PC-3 (cell line): ENCODE measurements at regions not wholly inside any gene's neighbourhood (a gene's known extent, or its start where the extent isn't known, plus 50 kb on each side); places are given as distances from the start of the nearest gene placed in this dataset.

Experiments used
- ATAC-seq: fragments of 200-7000 bp; cut with Tn5 transposase; 2 replicates; pipeline ENCODE4 v1.9.1; 2020; ENCODE audit warnings: mild to moderate bottlenecking, moderate library complexity
- BruUV-seq: library from RNA; stranded (reverse); fragments of 400-500 nt; replicated peaks from 2 replicates; lab custom pipeline; 2021; lab: Mats Ljungman, UMichigan
- CTCF ChIA-PET: fragments of 300-600 bp; sonication (Branson Sonifier 250); formaldehyde crosslinking; loops from one replicate; lab custom pipeline; 2022; ENCODE audit warnings: antibody characterized with exemption; lab: Charles Lee
- POLR2A ChIA-PET: fragments of 300-600 bp; sonication (Branson Sonifier 250); formaldehyde crosslinking; loops from one replicate; lab custom pipeline; 2022; ENCODE audit warnings: antibody characterized with exemption; ENCODE audit not compliant: unreplicated experiment; lab: Charles Lee
- DNase-seq: peaks from one replicate; pipeline ENCODE4 v3.0.0-alpha.2; 2015
- H2AFZ ChIP-seq: fragments of 300-600 bp; sonication (generic); 2 replicates; pipeline ENCODE4 v1.6.0; 2016; ENCODE audit warnings: antibody characterized with exemption, low read length
- H3F3A ChIP-seq: fragments of 300-600 bp; sonication (generic); one replicate; pipeline ENCODE4 v1.6.0; 2017; ENCODE audit warnings: antibody characterized with exemption, low read length, control low read depth, mild to moderate bottlenecking; ENCODE audit not compliant: unreplicated experiment
- H3K27ac ChIP-seq: fragments of 300-600 bp; sonication (generic); 2 replicates; pipeline ENCODE4 v1.5.1; 2016; ENCODE audit warnings: mild to moderate bottlenecking, low read length
- H3K27me3 ChIP-seq: fragments of 300-600 bp; sonication (generic); 2 replicates; pipeline ENCODE4 v1.6.1; 2016; ENCODE audit warnings: low read length, mixed read lengths
- H3K36me3 ChIP-seq: fragments of 300-600 bp; sonication (generic); 2 replicates; pipeline ENCODE4 v1.6.1; 2016; ENCODE audit warnings: low read depth, mixed run types, low read length, mixed read lengths
- H3K4me1 ChIP-seq: fragments of 300-600 bp; sonication (generic); 2 replicates; pipeline ENCODE4 v1.5.1; 2016; ENCODE audit warnings: low read length; ENCODE audit not compliant: insufficient read depth
- H3K4me2 ChIP-seq: fragments of 300-600 bp; sonication (generic); 2 replicates; pipeline ENCODE4 v1.6.0; 2016; ENCODE audit warnings: low read length
- H3K4me3 ChIP-seq: fragments of 300-600 bp; sonication (generic); 2 replicates; pipeline ENCODE4 v1.5.1; 2016; ENCODE audit warnings: mild to moderate bottlenecking, low read length, mixed read lengths
- H3K79me2 ChIP-seq: fragments of 300-600 bp; sonication (generic); 2 replicates; pipeline ENCODE4 v1.6.1; 2017; ENCODE audit warnings: low read length, mixed read lengths
- H3K9ac ChIP-seq: fragments of 300-600 bp; sonication (generic); 2 replicates; pipeline ENCODE4 v1.6.0; 2016; ENCODE audit warnings: mild to moderate bottlenecking, low read length
- H3K9me2 ChIP-seq: fragments of 300-600 bp; sonication (generic); replicated peaks from 2 replicates; pipeline ENCODE4 v1.6.1; 2016; ENCODE audit warnings: mixed run types, low read length, mixed read lengths
- H3K9me3 ChIP-seq: fragments of 300-600 bp; sonication (generic); 2 replicates; pipeline ENCODE4 v1.6.1; 2016; ENCODE audit warnings: low read length, mixed read lengths
- H4K20me1 ChIP-seq: fragments of 300-600 bp; sonication (generic); 2 replicates; pipeline ENCODE4 v1.6.1; 2016; ENCODE audit warnings: low read length, mixed read lengths
- EZH2 ChIP-seq: fragments of 300-600 bp; sonication (generic); IDR thresholded peaks from one replicate; pipeline ENCODE4 v1.6.1; 2017; ENCODE audit warnings: antibody characterized with exemption, mild to moderate bottlenecking, low read length; ENCODE audit not compliant: unreplicated experiment
- EZH2phosphoT487 ChIP-seq: fragments of 300-600 bp; sonication (generic); IDR thresholded peaks from 2 replicates; pipeline ENCODE4 v1.6.1; 2018; ENCODE audit warnings: mild to moderate bottlenecking, antibody characterized with exemption, low read length, borderline replicate concordance
- intact Hi-C: fragments of 100-400 bp; cut with micrococcal nuclease; formaldehyde crosslinking; loops from 2 replicates; pipeline ENCODE4 v1.9.0; 2023
- TF ChIP-seq, protein P1 (sequence below): fragments of 300-600 bp; sonication (generic); conservative IDR thresholded peaks from 2 replicates; pipeline ENCODE4 v1.5.1; 2017; ENCODE audit warnings: antibody characterized with exemption, low read depth, mild to moderate bottlenecking, low read length

DNA sequence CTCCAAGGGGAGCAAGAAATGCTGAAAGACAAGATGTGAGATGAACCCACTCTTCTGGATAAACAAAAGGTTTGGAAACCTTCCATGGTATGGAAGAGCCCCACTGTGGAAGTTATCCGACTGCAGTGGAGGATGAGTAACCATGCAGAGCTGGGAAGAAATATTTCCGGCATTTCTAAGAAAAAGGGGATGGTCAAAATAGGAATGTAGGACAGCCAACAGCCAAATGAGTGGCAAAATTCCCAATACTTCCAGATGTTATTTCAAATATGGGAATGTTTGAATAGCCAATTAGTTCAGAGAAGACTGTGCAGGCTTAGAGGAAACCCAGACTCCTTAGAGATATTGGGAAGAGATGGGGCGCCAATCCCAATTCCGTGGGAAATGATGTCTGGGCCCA lies 246.8 kb downstream of the RAD51AP2 start:
- CTCF ChIA-PET: no interaction called here
- no peak for ATAC-seq
- Histone ChIP-seq H3K4me2 (no peak overlapping the region), H3F3A (no peaks in the 10 kb centered on the region), H3K36me3 (no peaks in the 10 kb centered on the region), H3K4me1 (no peaks in the 10 kb centered on the region), H3K9me3 (no peaks in the 10 kb centered on the region), H3K79me2 (no peaks in the 10 kb centered on the region), H3K27ac (no peak overlapping the region), H3K9me2 (no peaks in the 10 kb centered on the region), H2AFZ (no peak overlapping the region), H3K4me3 (no peak overlapping the region), H3K9ac (no peak overlapping the region), H3K27me3 (no peaks in the 10 kb centered on the region), H4K20me1 (no peaks in the 10 kb centered on the region)
- TF ChIP-seq EZH2 (no peak), EZH2phosphoT487 (no peak)
- TF ChIP-seq, protein P1, sequence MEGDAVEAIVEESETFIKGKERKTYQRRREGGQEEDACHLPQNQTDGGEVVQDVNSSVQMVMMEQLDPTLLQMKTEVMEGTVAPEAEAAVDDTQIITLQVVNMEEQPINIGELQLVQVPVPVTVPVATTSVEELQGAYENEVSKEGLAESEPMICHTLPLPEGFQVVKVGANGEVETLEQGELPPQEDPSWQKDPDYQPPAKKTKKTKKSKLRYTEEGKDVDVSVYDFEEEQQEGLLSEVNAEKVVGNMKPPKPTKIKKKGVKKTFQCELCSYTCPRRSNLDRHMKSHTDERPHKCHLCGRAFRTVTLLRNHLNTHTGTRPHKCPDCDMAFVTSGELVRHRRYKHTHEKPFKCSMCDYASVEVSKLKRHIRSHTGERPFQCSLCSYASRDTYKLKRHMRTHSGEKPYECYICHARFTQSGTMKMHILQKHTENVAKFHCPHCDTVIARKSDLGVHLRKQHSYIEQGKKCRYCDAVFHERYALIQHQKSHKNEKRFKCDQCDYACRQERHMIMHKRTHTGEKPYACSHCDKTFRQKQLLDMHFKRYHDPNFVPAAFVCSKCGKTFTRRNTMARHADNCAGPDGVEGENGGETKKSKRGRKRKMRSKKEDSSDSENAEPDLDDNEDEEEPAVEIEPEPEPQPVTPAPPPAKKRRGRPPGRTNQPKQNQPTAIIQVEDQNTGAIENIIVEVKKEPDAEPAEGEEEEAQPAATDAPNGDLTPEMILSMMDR: no peak
- intact Hi-C loops: no loop called here
- BruUV-seq: no TSS peak
- no peak for DNase-seq
- POLR2A ChIA-PET: no interaction called here

DNA sequence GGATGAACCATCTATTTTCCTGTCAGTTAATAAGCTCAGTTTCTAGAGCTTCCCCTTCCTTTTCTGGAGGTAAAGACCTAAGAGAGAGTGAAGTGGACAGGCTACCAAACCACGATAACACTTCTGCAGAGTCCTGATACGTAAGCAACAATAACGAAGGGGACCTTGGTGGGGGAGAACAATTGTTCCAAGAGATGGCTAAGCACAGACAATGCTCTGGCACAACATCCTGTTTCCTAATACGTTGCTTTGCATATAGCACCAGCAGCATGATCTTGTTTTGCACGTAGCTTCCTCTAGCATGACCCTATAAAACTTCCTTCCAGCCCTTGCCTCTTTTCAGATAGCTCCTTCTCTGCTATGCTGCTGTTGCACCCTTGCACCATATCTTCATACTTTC lies 247.3 kb downstream of the RAD51AP2 start:
- ChIA-PET CTCF (no interaction called here), POLR2A (no interaction called here)
- no peaks in the 10 kb centered on the region for H4K20me1 ChIP-seq
- H3K9me3 ChIP-seq: 0 out of 2 replicates have a peak, but pooled peaks cover 5% of the 10 kb centered on the region
- H3K4me1 ChIP-seq: no peaks in the 10 kb centered on the region
- H3K27me3 ChIP-seq: no peaks in the 10 kb centered on the region
- intact Hi-C loops: no loop called here
- no peak overlapping the region for H3K27ac ChIP-seq
- no peaks in the 10 kb centered on the region for H3K9me2 ChIP-seq
- H3F3A ChIP-seq: no peaks in the 10 kb centered on the region
- ATAC-seq (no peak), DNase-seq (no peak)
- H3K36me3 ChIP-seq: no peaks in the 10 kb centered on the region
- H3K9ac ChIP-seq: no peak overlapping the region
- H3K79me2 ChIP-seq: no peaks in the 10 kb centered on the region
- no peak overlapping the region for H3K4me3 ChIP-seq
- H3K4me2 ChIP-seq: no peak overlapping the region
- no peak for TF ChIP-seq EZH2
- TF ChIP-seq, protein P1: no peak
- no peak for TF ChIP-seq EZH2phosphoT487
- BruUV-seq: no TSS peak
- H2AFZ ChIP-seq: no peak overlapping the region

DNA sequence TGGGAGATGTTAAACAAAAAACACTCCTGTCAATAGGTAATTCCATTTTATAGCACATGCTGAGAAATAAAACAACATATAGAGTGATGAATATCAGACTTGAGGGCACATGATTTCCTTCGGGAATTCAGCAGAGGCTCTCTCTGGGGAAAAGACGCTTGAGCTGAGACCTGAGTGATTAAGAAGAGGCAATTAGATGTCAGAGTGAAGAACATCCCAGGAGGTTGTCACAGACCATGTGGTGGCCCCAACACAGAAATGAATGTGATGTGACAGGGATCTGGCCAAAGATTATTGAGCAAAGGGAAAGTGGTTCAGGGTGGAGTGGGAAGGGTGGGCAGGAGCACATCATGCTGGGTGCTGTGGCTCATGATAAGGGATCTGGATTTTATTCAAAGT lies 254.7 kb downstream of the RAD51AP2 start:
- H3K27ac ChIP-seq: no peak overlapping the region
- H2AFZ ChIP-seq: no peak overlapping the region
- H3F3A ChIP-seq: no peaks in the 10 kb centered on the region
- POLR2A ChIA-PET: no interaction called here
- intact Hi-C loops: no loop called here
- no peak overlapping the region for H3K4me2 ChIP-seq
- no peaks in the 10 kb centered on the region for H3K79me2 ChIP-seq
- H3K4me3 ChIP-seq: no peak overlapping the region
- no TSS peak for BruUV-seq
- H4K20me1 ChIP-seq: no peaks in the 10 kb centered on the region
- no peak for TF ChIP-seq EZH2phosphoT487
- TF ChIP-seq EZH2: no peak
- TF ChIP-seq, protein P1: no peak
- H3K4me1 ChIP-seq: no peaks in the 10 kb centered on the region
- no peaks in the 10 kb centered on the region for H3K36me3 ChIP-seq
- DNase-seq: no peak
- ATAC-seq: no peak
- 0 out of 2 replicates have a peak, but pooled peaks cover 7% of the 10 kb centered on the region for H3K9me3 ChIP-seq
- no peak overlapping the region for H3K9ac ChIP-seq
- CTCF ChIA-PET: no interaction called here
- H3K27me3 ChIP-seq: no peaks in the 10 kb centered on the region
- H3K9me2 ChIP-seq: no peaks in the 10 kb centered on the region
